ENCODE measurements at regions not wholly inside any gene's neighbourhood (a gene's known extent, or its start where the extent isn't known, plus 50 kb on each side); places are given as distances from the start of the nearest gene placed in this dataset.

DNA sequence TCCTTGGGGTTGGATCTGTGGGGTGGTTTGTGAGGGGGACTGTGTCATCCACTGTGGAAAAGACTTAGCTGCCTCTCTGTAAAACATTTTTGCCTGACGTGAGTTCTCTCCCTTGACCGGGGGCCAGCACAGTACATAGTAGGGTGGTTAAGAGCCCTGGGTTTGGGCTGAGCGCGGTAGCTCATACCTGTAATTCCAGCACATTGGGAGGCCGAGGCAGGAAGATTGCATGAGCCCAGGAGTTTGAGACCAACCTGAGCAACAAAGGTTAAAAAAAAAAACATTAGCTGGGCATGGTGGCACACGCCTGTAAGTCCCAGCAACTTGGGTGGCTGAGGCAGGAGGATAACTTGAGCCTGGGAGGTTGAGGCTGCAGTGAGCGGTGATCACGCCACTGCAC lies 74.7 kb upstream of the WNT7B start:
- TF ChIP-seq, protein P1, sequence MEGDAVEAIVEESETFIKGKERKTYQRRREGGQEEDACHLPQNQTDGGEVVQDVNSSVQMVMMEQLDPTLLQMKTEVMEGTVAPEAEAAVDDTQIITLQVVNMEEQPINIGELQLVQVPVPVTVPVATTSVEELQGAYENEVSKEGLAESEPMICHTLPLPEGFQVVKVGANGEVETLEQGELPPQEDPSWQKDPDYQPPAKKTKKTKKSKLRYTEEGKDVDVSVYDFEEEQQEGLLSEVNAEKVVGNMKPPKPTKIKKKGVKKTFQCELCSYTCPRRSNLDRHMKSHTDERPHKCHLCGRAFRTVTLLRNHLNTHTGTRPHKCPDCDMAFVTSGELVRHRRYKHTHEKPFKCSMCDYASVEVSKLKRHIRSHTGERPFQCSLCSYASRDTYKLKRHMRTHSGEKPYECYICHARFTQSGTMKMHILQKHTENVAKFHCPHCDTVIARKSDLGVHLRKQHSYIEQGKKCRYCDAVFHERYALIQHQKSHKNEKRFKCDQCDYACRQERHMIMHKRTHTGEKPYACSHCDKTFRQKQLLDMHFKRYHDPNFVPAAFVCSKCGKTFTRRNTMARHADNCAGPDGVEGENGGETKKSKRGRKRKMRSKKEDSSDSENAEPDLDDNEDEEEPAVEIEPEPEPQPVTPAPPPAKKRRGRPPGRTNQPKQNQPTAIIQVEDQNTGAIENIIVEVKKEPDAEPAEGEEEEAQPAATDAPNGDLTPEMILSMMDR (IDR thresholded peaks at IDR 0.05), result no peak
- TF ChIP-seq POLR2A (IDR thresholded peaks at IDR 0.05), result no peak

Data from upper lobe of left lung (tissue), 4 donors.